GM18861 (cell line): ENCODE measurements at regions not wholly inside any gene's neighbourhood (a gene's known extent, or its start where the extent isn't known, plus 50 kb on each side); places are given as distances from the start of the nearest gene placed in this dataset.

Source experiments
- ATAC-seq: cut with Tn5 transposase; IDR thresholded peaks from one replicate; pipeline ENCODE4 v1.9.1; 2021; ENCODE audit not compliant: unreplicated experiment

GRCh38 chr3:157751386-157751785 lies 248.2 kb upstream of the VEPH1 start:
- no peak for ATAC-seq

DNA sequence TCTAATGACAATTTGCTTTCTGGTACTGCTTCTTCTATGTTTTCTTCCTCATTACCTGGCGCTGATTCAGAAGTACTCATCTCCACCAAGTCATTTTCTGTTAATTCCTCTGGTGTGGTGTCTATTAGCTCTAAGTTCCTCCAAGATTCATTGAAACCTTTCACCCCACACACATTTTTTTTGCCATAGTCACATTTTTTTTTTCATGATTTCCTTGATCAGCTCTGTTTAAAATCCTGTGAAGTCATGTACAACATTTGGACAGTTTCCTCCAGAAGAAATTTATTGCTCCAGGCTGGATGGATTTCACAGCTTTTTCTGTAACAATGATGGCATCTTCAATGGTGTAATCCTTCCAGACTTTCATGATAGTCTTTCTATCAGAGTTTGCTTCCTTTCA lies 243.2 kb upstream of the VEPH1 start:
- no peak for ATAC-seq

DNA sequence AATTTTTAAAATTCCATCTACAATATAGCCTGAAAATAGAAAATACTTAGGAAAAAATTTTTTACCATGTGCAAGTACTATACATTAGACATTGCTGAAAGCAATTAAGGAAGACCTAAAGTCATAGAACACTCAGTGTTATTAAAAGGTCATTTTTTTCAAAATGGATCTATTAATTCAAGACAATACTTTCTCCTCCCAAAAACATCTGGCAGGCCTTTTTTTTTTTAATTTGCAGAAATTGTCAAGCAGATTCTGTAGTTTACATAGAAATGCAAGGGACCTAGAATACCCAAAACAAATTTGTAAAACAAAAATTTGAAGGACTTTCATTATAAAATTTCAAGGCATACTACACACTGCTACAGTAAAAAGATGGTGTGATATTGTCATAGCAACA lies 238.4 kb upstream of the VEPH1 start:
- ATAC-seq = no peak

GRCh38 chr3:157738441-157738840 lies 235.2 kb upstream of the VEPH1 start:
- ATAC-seq = no peak

GRCh38 chr3:157718800-157719199 lies 215.6 kb upstream of the VEPH1 start:
- ATAC-seq = no peak

GRCh38 chr3:157713101-157713500 lies 209.9 kb upstream of the VEPH1 start:
- no peak for ATAC-seq

GRCh38 chr3:157705258-157705657 lies 202.0 kb upstream of the VEPH1 start:
- no peak for ATAC-seq

DNA sequence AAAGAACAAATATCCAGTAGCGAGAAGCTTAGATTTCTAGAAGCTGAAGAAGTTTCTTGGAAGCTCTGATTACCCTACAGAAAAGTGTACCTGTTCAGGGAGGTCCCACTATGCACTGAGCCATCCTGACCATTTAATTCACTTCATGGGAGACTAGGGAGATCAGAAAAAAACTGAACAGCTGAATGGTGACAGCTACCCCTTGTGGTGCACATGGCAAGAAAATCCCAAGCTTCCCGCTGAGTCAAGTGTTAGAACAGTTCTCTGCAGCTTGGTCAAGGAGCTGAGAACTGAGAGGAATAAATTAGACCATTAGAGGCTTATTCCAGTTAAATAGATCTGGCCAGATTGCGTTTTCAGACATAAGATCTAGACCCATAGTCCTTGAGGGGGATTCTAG lies 197.2 kb upstream of the VEPH1 start:
- ATAC-seq = no peak

DNA sequence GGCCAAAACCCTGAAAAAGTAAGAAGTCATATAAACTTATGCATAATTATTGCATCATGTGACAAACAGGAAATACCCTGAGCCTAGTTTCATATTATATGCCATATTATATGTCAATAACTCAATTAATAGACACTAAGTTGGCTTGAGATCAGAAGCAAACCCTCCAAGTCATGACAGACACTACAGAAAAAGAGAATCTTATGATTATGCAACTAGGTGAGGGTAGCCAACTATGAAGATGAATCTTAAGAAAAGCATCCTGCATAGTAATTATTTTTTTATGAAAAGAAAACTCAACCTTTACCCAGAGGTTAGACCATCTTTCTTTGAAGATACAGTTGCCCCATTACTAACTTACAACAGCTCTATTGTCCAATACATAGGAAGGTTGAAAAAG lies 192.4 kb upstream of the VEPH1 start:
- ATAC-seq = no peak

GRCh38 chr3:157695103-157695502 lies 191.9 kb upstream of the VEPH1 start:
- no peak for ATAC-seq

DNA sequence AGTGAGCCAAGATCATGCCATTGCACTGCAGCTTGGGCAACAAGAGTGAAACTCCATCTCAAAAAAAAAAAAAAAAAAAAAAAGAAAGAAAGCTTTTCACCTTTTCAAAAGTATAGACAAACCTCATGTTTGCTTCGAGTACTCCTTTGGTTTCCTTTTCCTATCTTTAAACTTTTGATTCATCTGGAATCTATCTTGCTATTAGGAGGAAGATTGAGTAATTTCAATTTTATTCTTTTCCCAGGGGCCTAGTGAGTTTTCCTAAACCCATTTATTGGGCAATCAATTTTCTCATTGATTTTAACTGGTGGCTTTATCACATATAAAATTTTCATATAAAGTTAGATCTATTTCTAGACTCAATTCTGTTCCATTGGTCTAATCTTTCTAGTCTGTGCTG lies 190.5 kb upstream of the VEPH1 start:
- ATAC-seq = no peak

DNA sequence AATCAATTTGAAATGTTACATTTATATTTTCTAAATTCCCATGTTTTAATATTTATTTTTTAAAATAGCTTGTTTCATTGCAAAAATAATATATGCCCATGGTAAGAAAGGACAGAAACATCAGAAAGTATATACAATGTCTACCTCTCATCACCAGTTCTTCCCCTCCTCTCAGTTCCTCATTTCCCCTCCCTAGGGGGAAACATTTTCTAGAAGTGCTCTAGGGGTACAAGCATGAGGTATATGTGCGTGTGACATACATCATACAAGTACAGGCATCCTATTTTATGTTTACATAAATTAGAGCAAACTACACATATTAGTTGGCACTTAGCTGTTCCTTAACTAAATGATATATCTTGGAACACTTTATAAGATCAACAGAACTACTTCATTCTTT lies 189.3 kb upstream of the VEPH1 start:
- peak; percentile 86 for ATAC-seq

GRCh38 chr3:157683668-157684067 lies 180.5 kb upstream of the VEPH1 start:
- ATAC-seq = no peak

GRCh38 chr3:157672061-157672460 lies 168.8 kb upstream of the VEPH1 start:
- no peak for ATAC-seq

DNA sequence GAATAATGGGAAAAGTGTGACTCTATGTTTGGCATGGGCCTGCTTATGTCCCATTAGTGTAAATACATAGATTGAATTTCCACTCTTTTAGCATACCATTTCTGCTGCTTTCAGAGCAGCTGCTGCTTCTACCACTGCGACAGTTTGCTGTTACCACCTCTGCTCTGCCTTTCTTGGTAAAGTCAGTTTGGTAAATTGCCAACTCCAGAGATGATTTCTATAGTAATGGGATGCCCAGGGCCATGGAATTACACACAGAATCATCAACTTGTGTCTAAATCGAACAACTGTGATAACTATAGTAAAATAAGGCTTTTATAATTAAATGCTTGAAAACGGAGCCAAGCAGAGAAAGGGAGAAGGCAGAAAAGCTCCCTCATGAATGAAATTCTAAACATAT lies 168.4 kb upstream of the VEPH1 start:
- ATAC-seq = no peak

DNA sequence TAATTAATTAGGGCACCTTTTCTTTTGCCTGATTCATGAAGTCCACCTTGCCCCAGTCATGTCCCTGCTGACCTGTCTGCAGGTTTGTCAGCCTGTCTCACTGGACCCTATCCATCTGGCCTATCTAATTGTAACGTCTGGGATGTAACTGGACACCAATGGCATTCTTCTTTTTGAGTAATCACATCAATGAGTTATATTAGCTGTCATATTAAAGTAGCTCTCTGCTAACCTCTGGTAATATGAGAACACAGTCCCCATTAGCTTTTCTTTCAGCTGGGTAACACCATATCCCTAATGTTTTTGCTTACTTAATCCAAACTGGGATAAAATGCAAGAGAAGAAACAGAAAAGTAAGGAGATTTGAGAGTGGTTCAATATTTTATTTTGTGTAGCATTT lies 166.2 kb upstream of the VEPH1 start:
- ATAC-seq = no peak

DNA sequence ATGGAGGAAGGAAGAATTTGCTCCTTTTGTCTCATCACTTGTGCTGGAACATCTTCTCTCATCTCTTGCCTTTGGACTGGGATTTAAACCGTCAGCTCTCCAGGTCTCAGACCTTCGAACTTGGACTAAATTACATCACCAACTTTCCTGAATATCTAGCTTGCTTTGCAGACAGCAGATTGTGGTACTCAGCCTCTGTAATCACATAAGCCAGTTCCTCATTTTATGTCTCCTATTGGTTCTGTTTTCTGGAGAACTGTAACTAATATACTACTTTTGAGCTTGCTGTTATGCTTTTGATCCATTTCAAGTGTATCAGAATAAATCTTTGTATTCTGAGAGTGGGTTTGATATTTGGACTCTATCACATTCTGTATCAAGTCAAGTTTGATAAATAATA lies 164.3 kb upstream of the VEPH1 start:
- no peak for ATAC-seq

GRCh38 chr3:157662171-157662570 lies 159.0 kb upstream of the VEPH1 start:
- no peak for ATAC-seq

DNA sequence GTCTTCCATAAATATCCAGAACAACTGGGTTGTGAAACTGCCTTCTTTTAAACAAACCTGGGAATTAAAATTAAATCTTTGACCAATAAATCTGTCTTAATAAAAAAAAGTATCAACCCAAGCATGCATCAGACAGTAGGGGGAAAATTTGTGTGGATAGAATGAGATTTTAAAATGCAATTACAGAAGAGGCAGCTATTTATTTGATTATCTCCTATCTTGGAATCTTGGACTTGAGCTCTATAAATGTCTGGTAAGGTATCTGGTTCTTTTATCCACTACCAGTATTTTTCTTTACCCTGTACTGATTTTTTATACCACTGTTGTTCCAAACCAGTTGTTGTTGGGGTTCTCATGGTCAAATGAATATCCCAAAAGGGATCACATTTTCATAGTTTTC lies 157.6 kb upstream of the VEPH1 start:
- ATAC-seq = no peak

DNA sequence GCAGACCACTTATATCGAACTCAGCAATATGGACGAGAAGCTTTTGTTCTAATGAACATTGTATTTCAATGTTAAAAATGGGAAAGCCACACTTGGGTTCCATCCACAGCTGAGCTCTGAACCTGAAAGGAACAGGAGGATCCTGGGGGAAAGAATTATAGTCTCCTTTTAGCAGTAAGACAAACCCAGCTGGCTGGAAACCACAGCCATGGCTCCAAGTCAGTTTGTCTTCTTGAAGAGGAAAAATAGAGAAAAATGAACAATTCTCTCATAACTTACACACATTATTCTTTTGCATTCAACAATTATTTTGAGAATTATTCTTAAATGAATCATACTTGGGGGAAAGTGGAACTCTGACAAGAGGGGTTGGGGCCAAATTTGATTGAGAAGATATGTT lies 149.2 kb upstream of the VEPH1 start:
- no peak for ATAC-seq

GRCh38 chr3:157650699-157651098 lies 147.5 kb upstream of the VEPH1 start:
- ATAC-seq = no peak

GRCh38 chr3:157650172-157650571 lies 147.0 kb upstream of the VEPH1 start:
- no peak for ATAC-seq

- no peak for ATAC-seq
Measured at GRCh38 chr3:157649511-157649910, 146.3 kb upstream of the VEPH1 start.

GRCh38 chr3:157647820-157648219 lies 144.6 kb upstream of the VEPH1 start:
- no peak for ATAC-seq
